HEK293 (cell line): ENCODE measurements at regions not wholly inside any gene's neighbourhood (a gene's known extent, or its start where the extent isn't known, plus 50 kb on each side); places are given as distances from the start of the nearest gene placed in this dataset.

Experiments used
- CTCF ChIA-PET: fragments of 350-600 bp; formaldehyde crosslinking; extraction: SDS; loops from one replicate; lab custom pipeline; 2021; ENCODE audit warnings: antibody characterized with exemption; lab: Yijun Ruan, JAX
- POLR2A ChIA-PET: fragments of 300-600 bp; formaldehyde crosslinking; extraction: SDS; loops from one replicate; lab custom pipeline; 2020; ENCODE audit warnings: antibody characterized with exemption, inconsistent platforms; lab: Yijun Ruan, JAX
- H3K27ac ChIP-seq: fragments of 200-500 bp; sonication (Bioruptor generic); 2 replicates; pipeline ENCODE4 v1.5.1; 2014; ENCODE audit warnings: low read depth, low read length, control low read depth, inconsistent platforms; ENCODE audit errors: extremely low read depth
- H3K36me3 ChIP-seq, 2 experiments: fragments of 200-500 bp in 1 of 2; sonication (Bioruptor generic) in 1 of 2; 1 replicate in 1 of 2; 2 replicates in 1 of 2; pipeline ENCODE4 v1.5.1; 2014 to 2017; ENCODE audit warnings: inconsistent platforms in 2 of 2, low read length in 2 of 2; ENCODE audit not compliant: control insufficient read depth in 2 of 2, insufficient read depth in 1 of 2
- H3K4me1 ChIP-seq: fragments of 200-500 bp; sonication (Bioruptor generic); 2 replicates; pipeline ENCODE4 v1.5.1; 2014; ENCODE audit warnings: mild to moderate bottlenecking, low read length, inconsistent platforms; ENCODE audit not compliant: control insufficient read depth, insufficient read depth
- H3K4me3 ChIP-seq: 2 replicates; pipeline ENCODE4 v1.5.1; 2011; ENCODE audit warnings: low read depth, mild to moderate bottlenecking, control low read depth, low read length, moderate library complexity
- H3K9me3 ChIP-seq: fragments of 200-500 bp; sonication (Bioruptor generic); 2 replicates; pipeline ENCODE4 v1.5.1; 2014; ENCODE audit warnings: low read depth, low read length, inconsistent platforms; ENCODE audit not compliant: control insufficient read depth, insufficient read depth
- BCL6B ChIP-seq: fragments of 450-650 bp; formaldehyde crosslinking; IDR thresholded peaks from 2 replicates; pipeline ENCODE4 v1.5.1; 2017; ENCODE audit warnings: missing biosample characterization, missing genetic modification characterization
- GLI4 ChIP-seq: fragments of 450-650 bp; formaldehyde crosslinking; IDR thresholded peaks from 2 replicates; pipeline ENCODE4 v1.5.1; 2016; ENCODE audit warnings: missing biosample characterization, missing genetic modification characterization
- PRDM4 ChIP-seq: fragments of 450-650 bp; formaldehyde crosslinking; IDR thresholded peaks from 2 replicates; pipeline ENCODE4 v1.5.1; 2017; ENCODE audit warnings: missing biosample characterization, missing genetic modification characterization
- ZBTB21 ChIP-seq: fragments of 450-650 bp; formaldehyde crosslinking; IDR thresholded peaks from 2 replicates; pipeline ENCODE4 v1.5.1; 2017; ENCODE audit warnings: missing biosample characterization, missing genetic modification characterization
- ZBTB48 ChIP-seq: fragments of 450-650 bp; formaldehyde crosslinking; IDR thresholded peaks from 2 replicates; pipeline ENCODE4 v1.5.1; 2016; ENCODE audit warnings: missing biosample characterization, missing genetic modification characterization
- ZFHX2 ChIP-seq: fragments of 450-650 bp; formaldehyde crosslinking; conservative IDR thresholded peaks from 2 replicates; pipeline ENCODE4 v1.5.1; 2016; ENCODE audit warnings: missing biosample characterization, missing genetic modification characterization
- ZNF10 ChIP-seq: fragments of 450-650 bp; formaldehyde crosslinking; IDR thresholded peaks from 2 replicates; pipeline ENCODE4 v1.5.1; 2017; ENCODE audit warnings: missing biosample characterization, missing genetic modification characterization
- ZNF112 ChIP-seq: fragments of 450-650 bp; formaldehyde crosslinking; IDR thresholded peaks from 2 replicates; pipeline ENCODE4 v1.5.0; 2017; ENCODE audit warnings: missing biosample characterization, missing genetic modification characterization
- ZNF155 ChIP-seq: fragments of 450-650 bp; formaldehyde crosslinking; IDR thresholded peaks from 2 replicates; pipeline ENCODE4 v1.5.1; 2016; ENCODE audit warnings: missing biosample characterization, missing genetic modification characterization
- ZNF16 ChIP-seq: fragments of 450-650 bp; formaldehyde crosslinking; IDR thresholded peaks from 2 replicates; pipeline ENCODE4 v1.5.1; 2016; ENCODE audit warnings: low read depth, missing biosample characterization, missing genetic modification characterization
- ZNF2 ChIP-seq: fragments of 450-650 bp; formaldehyde crosslinking; IDR thresholded peaks from 2 replicates; pipeline ENCODE4 v1.5.1; 2016; ENCODE audit warnings: missing biosample characterization, missing genetic modification characterization
- ZNF214 ChIP-seq: fragments of 450-650 bp; formaldehyde crosslinking; IDR thresholded peaks from 2 replicates; pipeline ENCODE4 v1.5.1; 2017; ENCODE audit warnings: missing biosample characterization, mild to moderate bottlenecking, missing genetic modification characterization, borderline replicate concordance
- ZNF223 ChIP-seq: fragments of 450-650 bp; formaldehyde crosslinking; IDR thresholded peaks from 2 replicates; pipeline ENCODE4 v1.5.1; 2016; ENCODE audit warnings: missing biosample characterization, missing genetic modification characterization
- ZNF335 ChIP-seq: fragments of 450-650 bp; formaldehyde crosslinking; conservative IDR thresholded peaks from 2 replicates; pipeline ENCODE4 v1.5.1; 2016; ENCODE audit warnings: missing biosample characterization, missing genetic modification characterization
- ZNF433 ChIP-seq: fragments of 450-650 bp; formaldehyde crosslinking; IDR thresholded peaks from 2 replicates; pipeline ENCODE4 v1.5.1; 2016; ENCODE audit warnings: missing biosample characterization, missing genetic modification characterization, low read depth
- ZNF501 ChIP-seq: fragments of 450-650 bp; formaldehyde crosslinking; IDR thresholded peaks from 2 replicates; pipeline ENCODE4 v1.5.1; 2016; ENCODE audit warnings: missing biosample characterization, missing genetic modification characterization
- ZNF513 ChIP-seq: fragments of 450-650 bp; IDR thresholded peaks from 2 replicates; pipeline ENCODE4 v1.5.1; 2018; ENCODE audit warnings: missing biosample characterization, missing genetic modification characterization
- ZNF558 ChIP-seq: fragments of 450-650 bp; formaldehyde crosslinking; IDR thresholded peaks from 2 replicates; pipeline ENCODE4 v1.5.1; 2016; ENCODE audit warnings: missing biosample characterization, missing genetic modification characterization
- ZNF654 ChIP-seq: fragments of 450-650 bp; formaldehyde crosslinking; IDR thresholded peaks from 2 replicates; pipeline ENCODE4 v1.5.1; 2016; ENCODE audit warnings: low read depth, missing biosample characterization, missing genetic modification characterization
- ZNF660 ChIP-seq: fragments of 450-650 bp; IDR thresholded peaks from 2 replicates; pipeline ENCODE4 v1.5.1; 2018; ENCODE audit warnings: missing biosample characterization, mild to moderate bottlenecking, missing genetic modification characterization
- ZNF692 ChIP-seq: fragments of 450-650 bp; formaldehyde crosslinking; IDR thresholded peaks from 2 replicates; pipeline ENCODE4 v1.5.1; 2016; ENCODE audit warnings: missing biosample characterization, missing genetic modification characterization
- ZNF768 ChIP-seq: fragments of 450-650 bp; formaldehyde crosslinking; IDR thresholded peaks from 2 replicates; pipeline ENCODE4 v1.5.1; 2018; ENCODE audit warnings: missing biosample characterization, mild to moderate bottlenecking, missing genetic modification characterization
- ZSCAN16 ChIP-seq: fragments of 450-650 bp; formaldehyde crosslinking; IDR thresholded peaks from 2 replicates; pipeline ENCODE4 v1.5.1; 2016; ENCODE audit warnings: missing biosample characterization, missing genetic modification characterization

- no peak for TF ChIP-seq PRDM4 (tag by site-specific recombination)
Observed at GRCh38 chr10:52486840-52487611, 172.9 kb downstream of the DKK1 start (continued).

- CTCF ChIA-PET: interaction anchor here (0.6 to 9.5 kb wide), 29 partner anchors 9 to 1482 kb away, joined by 3 to 109 read pairs (median 3); partner anchors contain the start of gene DKK1
- Histone ChIP-seq H3K36me3 (no peaks in the 10 kb centered on the region), H3K27ac (no peak overlapping the region), H3K9me3 (no peaks in the 10 kb centered on the region), H3K4me1 (no peaks in the 10 kb centered on the region), H3K4me3 (no peak overlapping the region)
- no peak for TF ChIP-seq ZNF433 (tag by site-specific recombination)
- TF ChIP-seq ZNF16 (tag by site-specific recombination): no peak
- TF ChIP-seq ZFHX2: no peak
- TF ChIP-seq ZBTB48: no peak
- TF ChIP-seq ZNF660 (tag by site-specific recombination): 0 out of 2 replicates have a peak, but pooled peaks have one; percentile 43
- TF ChIP-seq ZNF501: no peak
- peak; percentile 47 for TF ChIP-seq ZNF654
- POLR2A ChIA-PET: no interaction called here
Observed at GRCh38 chr10:52488606-52489485, 174.8 kb downstream of the DKK1 start.

- no peak overlapping the region for H3K4me3 ChIP-seq
- H3K36me3 ChIP-seq: no peaks in the 10 kb centered on the region
- H3K9me3 ChIP-seq: no peaks in the 10 kb centered on the region
- H3K4me1 ChIP-seq: no peaks in the 10 kb centered on the region
- no peak for TF ChIP-seq ZSCAN16 (tag by site-specific recombination)
- TF ChIP-seq ZNF223: no peak
- no peak for TF ChIP-seq ZNF10 (tag by site-specific recombination)
- TF ChIP-seq ZNF513 (tag by site-specific recombination): no peak
- TF ChIP-seq ZBTB21 (tag by site-specific recombination): no peak
- no peak for TF ChIP-seq ZNF112 (tag by site-specific recombination)
- TF ChIP-seq ZNF692: no peak
- TF ChIP-seq ZNF335: no peak
- TF ChIP-seq ZNF558 (tag by site-specific recombination): no peak
- no peak for TF ChIP-seq GLI4 (tag by site-specific recombination)
- TF ChIP-seq BCL6B (tag by site-specific recombination): no peak
- no peak for TF ChIP-seq ZNF214 (tag by site-specific recombination)
- no peak for TF ChIP-seq ZNF2 (tag by site-specific recombination)
- TF ChIP-seq ZNF768 (tag by site-specific recombination): no peak
- TF ChIP-seq ZNF155 (tag by site-specific recombination): no peak
- ChIA-PET POLR2A (no interaction called here), CTCF (interaction anchor here (0.6 to 9.5 kb wide), 7 partner anchors 10 to 188 kb away, joined by 3 to 109 read pairs (median 3); no protein-coding TSS in a partner anchor)
- H3K27ac ChIP-seq: no peak overlapping the region
Observed at GRCh38 chr10:52491246-52491995, 177.3 kb downstream of the DKK1 start.
